ENCODE measurements at regions not wholly inside any gene's neighbourhood (a gene's known extent, or its start where the extent isn't known, plus 50 kb on each side); places are given as distances from the start of the nearest gene placed in this dataset.

DNA sequence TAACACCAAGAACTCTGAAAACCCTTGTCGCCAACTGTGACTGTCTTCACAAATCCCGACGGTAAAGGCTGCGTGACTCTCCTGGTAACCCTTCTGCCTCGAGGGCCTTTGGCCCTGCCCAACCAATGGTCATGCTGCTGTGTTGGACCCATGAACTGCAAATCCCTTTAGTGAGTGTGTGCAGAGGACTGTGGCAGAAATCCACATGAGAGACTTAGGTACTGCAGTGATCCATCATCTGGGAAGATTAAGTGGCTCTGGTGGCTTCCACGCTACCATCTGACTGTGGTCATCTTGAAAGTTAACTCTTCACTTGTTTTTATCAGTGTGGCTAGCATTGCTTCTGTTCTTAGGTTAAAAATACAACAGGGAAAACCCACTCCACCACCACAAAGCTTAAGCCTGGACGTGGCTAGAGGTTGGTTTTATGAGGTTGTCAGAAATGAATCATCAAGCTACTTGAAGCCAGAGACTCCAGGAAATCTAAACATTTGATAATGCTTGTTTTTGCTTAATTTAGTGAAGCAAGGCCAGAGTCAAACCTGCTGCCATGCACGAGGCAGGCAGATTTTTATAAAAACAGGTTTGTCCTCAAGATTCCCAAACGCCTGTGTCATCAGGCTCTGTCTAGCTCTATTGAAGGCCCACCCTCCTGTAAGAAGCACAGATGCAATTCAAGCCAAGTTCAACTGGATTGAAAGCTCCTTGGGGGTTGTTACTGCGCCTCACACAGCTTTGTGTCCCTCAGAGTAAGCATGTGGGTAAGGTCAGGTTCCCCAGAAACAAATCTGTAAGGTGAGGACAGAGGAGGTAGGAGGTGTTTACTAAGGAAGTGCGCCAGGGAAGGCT, 52.7 kb upstream of the ERCC6L2 start:
- Histone ChIP-seq H3K27ac (ENCODE audit: low read depth, low read length) (no peak overlapping the region), H3K36me3 (ENCODE audit: control insufficient read depth in 5 of 5, insufficient read depth in 5 of 5, low read length in 5 of 5) (no peaks in the 10 kb centered on the region), H3K9ac (ENCODE audit: low read length in 5 of 5) (no peak overlapping the region), H3K4me1 (ENCODE audit: control insufficient read depth in 5 of 5, insufficient read depth in 5 of 5, low read length in 5 of 5) (no peaks in the 10 kb centered on the region), H3K27me3 (ENCODE audit: control insufficient read depth in 5 of 5, insufficient read depth in 4 of 5, low read length in 5 of 5) (peaks cover 0 to 4% (median 0%) of the 10 kb centered on the region in 5 donors), H3K9me3 (ENCODE audit: control insufficient read depth in 5 of 5, low read length in 5 of 5) (no peaks in the 10 kb centered on the region), H3K4me3 (ENCODE audit: low read depth in 1 of 5, low read length in 5 of 5) (no peak overlapping the region)

DNA sequence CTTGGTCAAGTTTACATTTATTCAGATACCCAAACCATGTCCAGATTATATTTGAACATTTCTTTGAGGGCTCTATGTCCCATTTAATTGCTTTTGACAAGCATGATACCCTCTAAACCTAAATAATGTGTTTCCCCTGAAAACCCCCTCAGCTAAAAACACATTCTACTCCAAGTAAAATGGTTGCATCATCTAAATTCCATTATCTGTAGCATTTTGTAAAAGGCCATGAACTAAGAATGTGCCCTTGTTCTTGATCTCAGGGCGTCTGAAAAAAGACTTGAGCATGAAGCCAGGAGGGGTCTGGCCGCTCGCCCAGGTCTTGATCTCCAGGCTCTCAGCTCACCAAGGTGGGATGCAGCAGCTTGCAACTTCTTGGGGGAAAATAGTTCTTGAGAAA, 53.5 kb upstream of the ERCC6L2 start:
- H3K27me3 ChIP-seq (ENCODE audit: control insufficient read depth in 5 of 5, insufficient read depth in 4 of 5, low read length in 5 of 5): peaks cover 0 to 3% (median 0%) of the 10 kb centered on the region in 5 donors
- H3K4me3 ChIP-seq (ENCODE audit: low read depth in 1 of 5, low read length in 5 of 5): no peak overlapping the region
- no peak overlapping the region for H3K9ac ChIP-seq (ENCODE audit: low read length in 5 of 5)
- H3K4me1 ChIP-seq (ENCODE audit: control insufficient read depth in 5 of 5, insufficient read depth in 5 of 5, low read length in 5 of 5): no peaks in the 10 kb centered on the region
- H3K27ac ChIP-seq (ENCODE audit: low read depth, low read length): no peak overlapping the region
- H3K9me3 ChIP-seq (ENCODE audit: control insufficient read depth in 5 of 5, low read length in 5 of 5): no peaks in the 10 kb centered on the region
- H3K36me3 ChIP-seq (ENCODE audit: control insufficient read depth in 5 of 5, insufficient read depth in 5 of 5, low read length in 5 of 5): no peaks in the 10 kb centered on the region

DNA sequence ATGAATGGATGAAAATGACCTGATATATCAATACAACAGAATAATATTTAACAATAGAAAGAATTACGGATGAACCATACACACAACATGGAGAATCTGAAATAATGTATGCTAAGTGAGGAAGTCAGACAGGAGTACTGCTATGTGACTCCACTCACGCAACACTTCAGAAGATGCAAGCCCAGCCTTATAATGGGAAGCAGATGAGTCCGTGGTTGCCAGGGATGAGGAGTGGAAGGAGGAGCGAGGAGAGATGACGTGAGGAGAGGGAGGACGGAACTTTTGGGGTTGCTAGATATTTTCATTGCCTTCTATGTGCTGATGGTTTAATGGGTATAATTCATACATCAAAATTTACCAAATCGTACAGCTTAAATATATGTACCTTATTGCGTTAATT, 55.4 kb upstream of the ERCC6L2 start:
- H3K9ac ChIP-seq (ENCODE audit: low read length in 5 of 5): no peak overlapping the region
- no peaks in the 10 kb centered on the region for H3K4me1 ChIP-seq (ENCODE audit: control insufficient read depth in 5 of 5, insufficient read depth in 5 of 5, low read length in 5 of 5)
- H3K4me3 ChIP-seq (ENCODE audit: low read depth in 1 of 5, low read length in 5 of 5): no peak overlapping the region
- H3K27ac ChIP-seq (ENCODE audit: low read depth, low read length): no peak overlapping the region
- H3K9me3 ChIP-seq (ENCODE audit: control insufficient read depth in 5 of 5, low read length in 5 of 5): no peaks in the 10 kb centered on the region
- no peaks in the 10 kb centered on the region for H3K27me3 ChIP-seq (ENCODE audit: control insufficient read depth in 5 of 5, insufficient read depth in 4 of 5, low read length in 5 of 5)
- H3K36me3 ChIP-seq (ENCODE audit: control insufficient read depth in 5 of 5, insufficient read depth in 5 of 5, low read length in 5 of 5): no peaks in the 10 kb centered on the region

- Histone ChIP-seq H3K9ac (ENCODE audit: low read length in 5 of 5) (no peak overlapping the region), H3K4me3 (ENCODE audit: low read depth in 1 of 5, low read length in 5 of 5) (no peak overlapping the region), H3K4me1 (ENCODE audit: control insufficient read depth in 5 of 5, insufficient read depth in 5 of 5, low read length in 5 of 5) (no peaks in the 10 kb centered on the region), H3K36me3 (ENCODE audit: control insufficient read depth in 5 of 5, insufficient read depth in 5 of 5, low read length in 5 of 5) (no peaks in the 10 kb centered on the region), H3K27me3 (ENCODE audit: control insufficient read depth in 5 of 5, insufficient read depth in 4 of 5, low read length in 5 of 5) (no peaks in the 10 kb centered on the region), H3K27ac (ENCODE audit: low read depth, low read length) (no peak overlapping the region), H3K9me3 (ENCODE audit: control insufficient read depth in 5 of 5, low read length in 5 of 5) (no peaks in the 10 kb centered on the region)
These were observed 55.9 kb upstream of the ERCC6L2 start for GRCh38 chr9:95819636-95820035.

DNA sequence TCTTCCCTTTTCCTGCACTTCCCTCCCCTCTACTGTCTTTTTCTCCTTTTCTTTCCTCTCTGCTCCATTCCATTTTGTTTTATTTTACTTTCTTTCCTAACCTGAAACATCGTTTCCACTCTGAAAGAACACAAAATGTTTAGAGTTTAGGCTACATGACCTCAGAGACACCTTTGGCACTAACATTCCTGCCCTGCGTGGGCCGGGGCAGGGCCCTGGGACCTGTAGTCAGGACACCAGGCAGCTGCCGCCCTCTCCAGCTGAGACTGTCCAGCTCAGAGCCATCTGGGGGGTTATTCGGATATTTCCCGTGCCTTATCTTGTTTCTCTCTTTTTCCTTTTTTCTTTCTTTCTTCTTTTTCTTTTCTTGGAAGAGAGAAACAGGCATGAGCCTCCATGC, 58.3 kb upstream of the ERCC6L2 start:
- Histone ChIP-seq H3K9ac (ENCODE audit: low read length in 5 of 5) (no peak overlapping the region), H3K27me3 (ENCODE audit: control insufficient read depth in 5 of 5, insufficient read depth in 4 of 5, low read length in 5 of 5) (no peaks in the 10 kb centered on the region), H3K4me3 (ENCODE audit: low read depth in 1 of 5, low read length in 5 of 5) (no peak overlapping the region), H3K4me1 (ENCODE audit: control insufficient read depth in 5 of 5, insufficient read depth in 5 of 5, low read length in 5 of 5) (no peaks in the 10 kb centered on the region), H3K36me3 (ENCODE audit: control insufficient read depth in 5 of 5, insufficient read depth in 5 of 5, low read length in 5 of 5) (peaks cover 0 to 2% (median 0%) of the 10 kb centered on the region in 5 donors), H3K9me3 (ENCODE audit: control insufficient read depth in 5 of 5, low read length in 5 of 5) (no peaks in the 10 kb centered on the region), H3K27ac (ENCODE audit: low read depth, low read length) (no peak overlapping the region)

GRCh38 chr9:95816716-95817115, 58.8 kb upstream of the ERCC6L2 start:
- Histone ChIP-seq H3K27ac (ENCODE audit: low read depth, low read length) (no peak overlapping the region), H3K4me3 (ENCODE audit: low read depth in 1 of 5, low read length in 5 of 5) (no peak overlapping the region), H3K4me1 (ENCODE audit: control insufficient read depth in 5 of 5, insufficient read depth in 5 of 5, low read length in 5 of 5) (no peaks in the 10 kb centered on the region), H3K27me3 (ENCODE audit: control insufficient read depth in 5 of 5, insufficient read depth in 4 of 5, low read length in 5 of 5) (no peaks in the 10 kb centered on the region), H3K9me3 (ENCODE audit: control insufficient read depth in 5 of 5, low read length in 5 of 5) (no peaks in the 10 kb centered on the region), H3K9ac (ENCODE audit: low read length in 5 of 5) (no peak overlapping the region), H3K36me3 (ENCODE audit: control insufficient read depth in 5 of 5, insufficient read depth in 5 of 5, low read length in 5 of 5) (peaks cover 0 to 2% (median 0%) of the 10 kb centered on the region in 5 donors)

DNA sequence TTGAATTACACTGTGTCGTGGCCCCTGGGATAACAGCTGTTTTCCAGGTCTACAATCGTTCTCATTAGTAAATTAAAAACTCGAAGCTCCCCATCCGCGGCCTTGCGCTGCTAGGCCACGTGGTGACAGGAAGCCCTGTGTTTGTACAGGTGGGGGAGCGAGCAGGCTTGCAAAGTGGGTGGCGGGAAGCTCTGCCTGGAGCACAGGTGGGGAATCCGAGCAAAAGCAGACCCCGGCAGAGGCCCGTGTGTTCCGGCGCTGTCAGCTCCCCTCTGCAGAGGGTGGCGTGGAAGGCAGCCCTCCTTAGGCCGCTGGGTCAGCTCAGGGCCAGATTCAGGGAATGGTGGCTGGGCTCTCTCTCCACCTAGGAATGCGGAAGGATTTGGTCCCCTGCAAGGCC, 59.5 kb upstream of the ERCC6L2 start:
- Histone ChIP-seq H3K4me3 (ENCODE audit: low read depth in 1 of 5, low read length in 5 of 5) (no peak overlapping the region), H3K4me1 (ENCODE audit: control insufficient read depth in 5 of 5, insufficient read depth in 5 of 5, low read length in 5 of 5) (no peaks in the 10 kb centered on the region), H3K9me3 (ENCODE audit: control insufficient read depth in 5 of 5, low read length in 5 of 5) (no peaks in the 10 kb centered on the region), H3K9ac (ENCODE audit: low read length in 5 of 5) (no peak overlapping the region), H3K27me3 (ENCODE audit: control insufficient read depth in 5 of 5, insufficient read depth in 4 of 5, low read length in 5 of 5) (no peaks in the 10 kb centered on the region), H3K36me3 (ENCODE audit: control insufficient read depth in 5 of 5, insufficient read depth in 5 of 5, low read length in 5 of 5) (peaks cover 0 to 2% (median 0%) of the 10 kb centered on the region in 5 donors), H3K27ac (ENCODE audit: low read depth, low read length) (no peak overlapping the region)

- Histone ChIP-seq H3K4me3 (ENCODE audit: low read depth in 1 of 5, low read length in 5 of 5) (no peak overlapping the region), H3K4me1 (ENCODE audit: control insufficient read depth in 5 of 5, insufficient read depth in 5 of 5, low read length in 5 of 5) (no peaks in the 10 kb centered on the region), H3K9me3 (ENCODE audit: control insufficient read depth in 5 of 5, low read length in 5 of 5) (no peaks in the 10 kb centered on the region), H3K27ac (ENCODE audit: low read depth, low read length) (no peak overlapping the region), H3K27me3 (ENCODE audit: control insufficient read depth in 5 of 5, insufficient read depth in 4 of 5, low read length in 5 of 5) (no peaks in the 10 kb centered on the region), H3K9ac (ENCODE audit: low read length in 5 of 5) (no peak overlapping the region), H3K36me3 (ENCODE audit: control insufficient read depth in 5 of 5, insufficient read depth in 5 of 5, low read length in 5 of 5) (peaks cover 0 to 2% (median 0%) of the 10 kb centered on the region in 5 donors)
These were observed 60.4 kb upstream of the ERCC6L2 start for GRCh38 chr9:95815133-95815532.

- no peak overlapping the region for H3K27ac ChIP-seq (ENCODE audit: low read depth, low read length)
- no peak overlapping the region for H3K4me3 ChIP-seq (ENCODE audit: low read depth in 1 of 5, low read length in 5 of 5)
- peaks cover 0 to 2% (median 0%) of the 10 kb centered on the region in 5 donors for H3K36me3 ChIP-seq (ENCODE audit: control insufficient read depth in 5 of 5, insufficient read depth in 5 of 5, low read length in 5 of 5)
- H3K4me1 ChIP-seq (ENCODE audit: control insufficient read depth in 5 of 5, insufficient read depth in 5 of 5, low read length in 5 of 5): no peaks in the 10 kb centered on the region
- H3K27me3 ChIP-seq (ENCODE audit: control insufficient read depth in 5 of 5, insufficient read depth in 4 of 5, low read length in 5 of 5): no peaks in the 10 kb centered on the region
- H3K9ac ChIP-seq (ENCODE audit: low read length in 5 of 5): no peak overlapping the region
- no peaks in the 10 kb centered on the region for H3K9me3 ChIP-seq (ENCODE audit: control insufficient read depth in 5 of 5, low read length in 5 of 5)
These were observed 61.6 kb upstream of the ERCC6L2 start for GRCh38 chr9:95813923-95814322.

GRCh38 chr9:95810814-95811213, 64.7 kb upstream of the ERCC6L2 start:
- peaks cover 0 to 2% (median 0%) of the 10 kb centered on the region in 5 donors for H3K4me1 ChIP-seq (ENCODE audit: control insufficient read depth in 5 of 5, insufficient read depth in 5 of 5, low read length in 5 of 5)
- no peaks in the 10 kb centered on the region for H3K27me3 ChIP-seq (ENCODE audit: control insufficient read depth in 5 of 5, insufficient read depth in 4 of 5, low read length in 5 of 5)
- no peak overlapping the region for H3K9ac ChIP-seq (ENCODE audit: low read length in 5 of 5)
- H3K4me3 ChIP-seq (ENCODE audit: low read depth in 1 of 5, low read length in 5 of 5): no peak overlapping the region
- H3K27ac ChIP-seq (ENCODE audit: low read depth, low read length): no peak overlapping the region
- no peaks in the 10 kb centered on the region for H3K9me3 ChIP-seq (ENCODE audit: control insufficient read depth in 5 of 5, low read length in 5 of 5)
- peaks cover 0 to 2% (median 0%) of the 10 kb centered on the region in 5 donors for H3K36me3 ChIP-seq (ENCODE audit: control insufficient read depth in 5 of 5, insufficient read depth in 5 of 5, low read length in 5 of 5)
